ENCODE measurements at regions not wholly inside any gene's neighbourhood (a gene's known extent, or its start where the extent isn't known, plus 50 kb on each side); places are given as distances from the start of the nearest gene placed in this dataset.

GRCh38 chr21:28193189-28193588 lies 799.5 kb downstream of the LTN1 start:
- 0 to 80% methylated on average over 1 of the region's 2 CpGs for WGBS, 2 donors (ENCODE audit: low coverage in 1 of 2)
- Histone ChIP-seq H3K36me3 (no peaks in the 10 kb centered on the region), H3K27ac (no peak overlapping the region), H3K27me3 (no peaks in the 10 kb centered on the region), H3K4me1 (no peaks in the 10 kb centered on the region), H3K9me3 (no peaks in the 10 kb centered on the region), H3K4me3 (no peak overlapping the region)
- ATAC-seq = no peak
- TF ChIP-seq EP300 (IDR thresholded peaks at IDR 0.05) (no peak), POLR2A (IDR thresholded peaks at IDR 0.05) (no peak), POLR2AphosphoS5 (IDR thresholded peaks at IDR 0.05) (no peak), CTCF (IDR thresholded peaks at IDR 0.05) (no peak)

- Histone ChIP-seq H3K27me3 (no peaks in the 10 kb centered on the region), H3K4me3 (no peak overlapping the region), H3K4me1 (peaks cover 0 to 6% (median 0%) of the 10 kb centered on the region in 3 donors), H3K36me3 (no peaks in the 10 kb centered on the region), H3K27ac (peak overlapping the region in 1 of 4 donors; percentile 24), H3K9me3 (peaks cover 0 to 3% (median 0%) of the 10 kb centered on the region in 3 donors)
- no peak for ATAC-seq
- TF ChIP-seq POLR2AphosphoS5 (IDR thresholded peaks at IDR 0.05) = no peak
- TF ChIP-seq CTCF (IDR thresholded peaks at IDR 0.05) = no peak
These were observed 806.1 kb downstream of the LTN1 start for GRCh38 chr21:28186604-28187003.

- H3K36me3 ChIP-seq = no peaks in the 10 kb centered on the region
- TF ChIP-seq EP300 (IDR thresholded peaks at IDR 0.05) = no peak
- TF ChIP-seq POLR2AphosphoS5 (IDR thresholded peaks at IDR 0.05) = no peak
- no peak for TF ChIP-seq CTCF (IDR thresholded peaks at IDR 0.05)
- TF ChIP-seq POLR2A (IDR thresholded peaks at IDR 0.05) = no peak
- H3K9me3 ChIP-seq = peaks cover 0 to 3% (median 0%) of the 10 kb centered on the region in 3 donors
- peaks cover 0 to 2% (median 0%) of the 10 kb centered on the region in 3 donors for H3K4me1 ChIP-seq
- WGBS, 2 donors (ENCODE audit: low coverage in 1 of 2) = 88 to 93% methylated on average over 3 to 4 of the region's 4 CpGs
- ATAC-seq = no peak
- no peak overlapping the region for H3K27ac ChIP-seq
- no peak overlapping the region for H3K4me3 ChIP-seq
- H3K27me3 ChIP-seq = no peaks in the 10 kb centered on the region
These were observed 810.9 kb downstream of the LTN1 start for GRCh38 chr21:28181730-28182129.

GRCh38 chr21:28179136-28179535 lies 813.5 kb downstream of the LTN1 start:
- H3K9me3 ChIP-seq = peaks cover 0 to 3% (median 0%) of the 10 kb centered on the region in 3 donors
- no peak overlapping the region for H3K27ac ChIP-seq
- ATAC-seq = no peak

GRCh38 chr21:28177124-28177523 lies 815.6 kb downstream of the LTN1 start:
- no peaks in the 10 kb centered on the region for H3K9me3 ChIP-seq
- H3K4me3 ChIP-seq = no peak overlapping the region
- H3K27me3 ChIP-seq = no peaks in the 10 kb centered on the region
- no peaks in the 10 kb centered on the region for H3K4me1 ChIP-seq
- WGBS, 2 donors (ENCODE audit: low coverage in 1 of 2) = 38 to 75% methylated on average over 1 of the region's 1 CpG
- TF ChIP-seq CTCF (IDR thresholded peaks at IDR 0.05) (no peak), POLR2A (IDR thresholded peaks at IDR 0.05) (no peak), EP300 (IDR thresholded peaks at IDR 0.05) (no peak)
- no peak for ATAC-seq
- no peaks in the 10 kb centered on the region for H3K36me3 ChIP-seq
- H3K27ac ChIP-seq = no peak overlapping the region

More at GRCh38 chr21:28179136-28179535, 813.5 kb downstream of the LTN1 start:
- Histone ChIP-seq H3K36me3 (no peaks in the 10 kb centered on the region), H3K4me3 (no peak overlapping the region), H3K27me3 (no peaks in the 10 kb centered on the region), H3K4me1 (no peaks in the 10 kb centered on the region)
- TF ChIP-seq CTCF (IDR thresholded peaks at IDR 0.05) (no peak), POLR2AphosphoS5 (IDR thresholded peaks at IDR 0.05) (no peak)
